Endothelial cell of umbilical vein (primary cell): ENCODE measurements at regions not wholly inside any gene's neighbourhood (a gene's known extent, or its start where the extent isn't known, plus 50 kb on each side); places are given as distances from the start of the nearest gene placed in this dataset.

Source experiments
- BruUV-seq: library from RNA; stranded (reverse); fragments of 400-500 nt; replicated peaks from 2 replicates; lab custom pipeline; 2021; lab: Mats Ljungman, UMichigan
- CTCF ChIA-PET: fragments of 300-600, 350-600 bp; sonication (Branson Sonifier 250); formaldehyde crosslinking; loops from one replicate; lab custom pipeline; 2021; ENCODE audit warnings: antibody characterized with exemption, inconsistent platforms; lab: Charles Lee
- POLR2A ChIA-PET: fragments of 300-600, 350-600 bp; sonication (Branson Sonifier 250); formaldehyde crosslinking; loops from one replicate; lab custom pipeline; 2021; ENCODE audit warnings: antibody characterized with exemption, inconsistent platforms; lab: Charles Lee
- DNase-seq: peaks from one replicate; pipeline ENCODE4 v3.0.0-alpha.2; 2011; ENCODE audit warnings: low read depth, low spot score
- FAIRE-seq: peaks from 2 replicates; lab custom pipeline; 2011; peaks lifted over from hg19 to GRCh38; lab: Jason Lieb, UNC
- H2AFZ ChIP-seq: 2 replicates; pipeline ENCODE4 v1.6.0; 2012; ENCODE audit warnings: low read depth, low read length, control low read depth, inconsistent platforms
- H3K27ac ChIP-seq: 2 replicates; pipeline ENCODE4 v1.5.1; 2011; ENCODE audit warnings: low read depth, mild to moderate bottlenecking, control low read depth, low read length, moderate library complexity; ENCODE audit not compliant: insufficient read depth
- H3K27me3 ChIP-seq, 2 experiments: 2 replicates each; pipeline versions ENCODE4 v1.6.0 to v1.6.1; 2011; ENCODE audit warnings: low read length in 2 of 2, mixed read lengths in 1 of 2; ENCODE audit not compliant: control insufficient read depth in 2 of 2, insufficient read depth in 2 of 2
- H3K36me3 ChIP-seq, 2 experiments: 2 replicates in 1 of 2; 3 replicates in 1 of 2; pipeline ENCODE4 v1.5.1; 2011; ENCODE audit warnings: low read length in 2 of 2, mild to moderate bottlenecking in 1 of 2, moderate library complexity in 1 of 2; ENCODE audit not compliant: control insufficient read depth in 2 of 2, insufficient read depth in 2 of 2; ENCODE audit errors: extremely low read depth in 1 of 2
- H3K4me1 ChIP-seq: 3 replicates; pipeline ENCODE4 v1.5.1; 2011; ENCODE audit warnings: mild to moderate bottlenecking, low read length; ENCODE audit not compliant: control insufficient read depth, insufficient read depth; ENCODE audit errors: extremely low read depth
- H3K4me2 ChIP-seq: 2 replicates; pipeline ENCODE4 v1.6.1; 2011; ENCODE audit warnings: low read length, control low read depth, mixed read lengths; ENCODE audit not compliant: insufficient read depth
- H3K4me3 ChIP-seq, 3 experiments: fragments of 200-600 bp in 1 of 3; sonication (generic), shearing (Covaris generic) in 1 of 3; replicated peaks in 1 of 3; 2 replicates each; pipeline ENCODE4 v1.5.1; 2011 to 2016; ENCODE audit warnings: control low read depth in 3 of 3, low read length in 3 of 3, mild to moderate bottlenecking in 2 of 3, inconsistent platforms in 1 of 3, low read depth in 1 of 3, moderate library complexity in 1 of 3; ENCODE audit not compliant: insufficient read depth in 1 of 3
- H3K79me2 ChIP-seq: 2 replicates; pipeline ENCODE4 v1.6.0; 2012; ENCODE audit warnings: low read length, inconsistent platforms; ENCODE audit not compliant: control insufficient read depth, insufficient read depth
- H3K9ac ChIP-seq: replicated peaks from 2 replicates; pipeline ENCODE3; 2011; ENCODE audit warnings: low read length, control low read depth; ENCODE audit not compliant: insufficient read depth; ENCODE audit errors: extremely low read depth
- H3K9me1 ChIP-seq: replicated peaks from 3 replicates; pipeline ENCODE4 v1.6.0; 2011; ENCODE audit warnings: mild to moderate bottlenecking, low read length; ENCODE audit not compliant: control insufficient read depth, insufficient read depth; ENCODE audit errors: extremely low read depth
- H3K9me3 ChIP-seq: replicated peaks from 2 replicates; pipeline ENCODE4 v1.5.1; 2012; ENCODE audit warnings: low read length, inconsistent platforms; ENCODE audit not compliant: control insufficient read depth, insufficient read depth
- H4K20me1 ChIP-seq: replicated peaks from 2 replicates; pipeline ENCODE3; 2011; ENCODE audit warnings: mild to moderate bottlenecking, low read length; ENCODE audit not compliant: control insufficient read depth, insufficient read depth; ENCODE audit errors: extremely low read depth
- CTCF ChIP-seq, 2 donors: IDR thresholded peaks; 1 replicate in 1 of 2; 2 replicates in 1 of 2; pipeline ENCODE4 v1.5.1; 2011; ENCODE audit warnings: low read length in 2 of 2, mild to moderate bottlenecking in 2 of 2, moderate library complexity in 2 of 2, control low read depth in 1 of 2, inconsistent platforms in 1 of 2, low read depth in 1 of 2; ENCODE audit not compliant: insufficient read depth in 1 of 2; ENCODE audit errors: extremely low read depth in 1 of 2
- EZH2 ChIP-seq: IDR thresholded peaks from 2 replicates; pipeline ENCODE4 v1.6.1; 2012; ENCODE audit warnings: borderline replicate concordance, low read depth, mild to moderate bottlenecking, moderate library complexity, low read length, inconsistent platforms; ENCODE audit not compliant: severe bottlenecking
- FOS ChIP-seq: IDR thresholded peaks from 2 replicates; pipeline ENCODE4 v1.6.1; 2011; ENCODE audit warnings: mild to moderate bottlenecking, low read length, moderate library complexity, borderline replicate concordance; ENCODE audit not compliant: insufficient read depth
- GATA2 ChIP-seq: IDR thresholded peaks from 2 replicates; pipeline ENCODE4 v1.7.0; 2011; ENCODE audit warnings: low read depth, mild to moderate bottlenecking, moderate library complexity, mixed read lengths, low read length; ENCODE audit not compliant: insufficient read length, insufficient read depth
- JUN ChIP-seq: IDR thresholded peaks from 2 replicates; pipeline ENCODE4 v1.6.1; 2011; ENCODE audit warnings: borderline replicate concordance, low read depth; ENCODE audit not compliant: insufficient read length, insufficient read depth
- MYC ChIP-seq: IDR thresholded peaks from one replicate; pipeline ENCODE4 v1.6.1; 2011; ENCODE audit warnings: mild to moderate bottlenecking, low read depth, low read length
- POLR2A ChIP-seq: IDR thresholded peaks from 2 replicates; pipeline ENCODE4 v1.6.1; 2012; ENCODE audit warnings: low read depth, mild to moderate bottlenecking, control low read depth, low read length
- POLR2AphosphoS5 ChIP-seq: IDR thresholded peaks from 2 replicates; pipeline ENCODE4 v1.6.1; 2012; ENCODE audit warnings: low read depth, mild to moderate bottlenecking, control low read depth, low read length, moderate library complexity; ENCODE audit not compliant: insufficient read depth
- dilution Hi-C: fragments of 300-500 bp; cut with MboI; formaldehyde crosslinking; loops from one replicate; pipeline ENCODE4 v1.15.0; 2019; ENCODE audit warnings: low sequenced_read_pairs; ENCODE audit not compliant: extremely low pct_ligation_motif_present
- intact Hi-C: fragments of 100-400 bp; cut with micrococcal nuclease; formaldehyde crosslinking; loops from one replicate; pipeline ENCODE4 v1.10.0; 2022
- TF ChIP-seq, protein P1 (sequence below): IDR thresholded peaks from 2 replicates; pipeline ENCODE4 v1.6.1; 2011; ENCODE audit not compliant: insufficient read depth, insufficient read length

DNA sequence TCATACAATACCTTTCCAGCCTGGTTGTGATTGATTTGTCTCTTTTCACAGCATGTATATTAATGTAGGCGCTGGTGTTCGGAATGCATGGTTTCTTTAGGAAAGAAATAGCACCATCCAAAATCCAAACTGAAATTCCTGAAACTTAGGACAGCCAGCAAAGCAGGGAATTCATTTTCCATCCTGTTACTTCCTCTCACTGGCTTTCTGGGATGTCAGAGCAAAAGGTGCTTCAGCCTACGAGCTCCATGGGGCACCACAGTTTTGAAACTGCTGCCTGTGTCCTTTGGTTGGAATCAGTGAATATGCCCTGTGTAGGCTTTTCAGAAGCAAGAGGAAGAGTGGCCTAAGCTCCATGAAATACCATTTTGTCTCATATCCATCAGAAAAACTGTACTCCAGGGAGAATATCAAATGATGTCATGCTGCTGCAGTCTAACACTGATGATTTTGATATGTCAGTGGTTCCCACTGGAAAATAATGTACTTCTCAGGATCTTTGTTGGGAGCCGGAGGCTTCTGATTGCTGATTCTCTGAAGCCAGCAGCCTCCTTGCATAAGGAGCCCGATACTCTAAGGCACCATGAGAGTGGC is 117.8 kb upstream of the SERP2 start:
- FAIRE-seq = no peak
- CTCF ChIA-PET = interaction anchor here (1.6 kb wide), 1 partner anchor 12 kb away, joined by 5 read pairs; no protein-coding TSS in a partner anchor
- no peak overlapping the region for H3K4me3 ChIP-seq
- H3K27ac ChIP-seq = no peak overlapping the region
- no peaks in the 10 kb centered on the region for H3K9me1 ChIP-seq
- POLR2A ChIA-PET = no interaction called here
- dilution Hi-C loops (no loop called here), intact Hi-C loops (no loop called here)
- peaks cover 24% of the 10 kb centered on the region for H3K4me1 ChIP-seq
- H3K27me3 ChIP-seq = no peaks in the 10 kb centered on the region
- no TSS peak for BruUV-seq
- no peaks in the 10 kb centered on the region for H3K79me2 ChIP-seq
- H3K9ac ChIP-seq = no peak overlapping the region
- TF ChIP-seq POLR2AphosphoS5 (no peak), FOS (no peak), EZH2 (no peak), POLR2A (no peak), CTCF (IDR thresholded peaks at IDR 0.05; ENCODE audit: extremely low read depth in 1 of 2, insufficient read depth in 1 of 2, low read depth in 1 of 2, low read length in 2 of 2) (no peak), GATA2 (no peak), JUN (no peak), MYC (no peak)
- TF ChIP-seq, protein P1, sequence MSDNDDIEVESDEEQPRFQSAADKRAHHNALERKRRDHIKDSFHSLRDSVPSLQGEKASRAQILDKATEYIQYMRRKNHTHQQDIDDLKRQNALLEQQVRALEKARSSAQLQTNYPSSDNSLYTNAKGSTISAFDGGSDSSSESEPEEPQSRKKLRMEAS = no peak
- no peak overlapping the region for H3K4me2 ChIP-seq
- H4K20me1 ChIP-seq = no peaks in the 10 kb centered on the region
- no peaks in the 10 kb centered on the region for H3K9me3 ChIP-seq
- no peaks in the 10 kb centered on the region for H3K36me3 ChIP-seq
- DNase-seq = no peak
- no peak overlapping the region for H2AFZ ChIP-seq
